HepG2 (cell line): ENCODE measurements at regions not wholly inside any gene's neighbourhood (a gene's known extent, or its start where the extent isn't known, plus 50 kb on each side); places are given as distances from the start of the nearest gene placed in this dataset.

Experiments
- ATAC-seq: fragments of 200-7000 bp; cut with Tn5 transposase; 3 replicates; pipeline ENCODE4 v1.9.1; 2020; ENCODE audit warnings: mild to moderate bottlenecking, moderate library complexity
- BruUV-seq: library from RNA; stranded (reverse); fragments of 400-500 nt; replicated peaks from 2 replicates; lab custom pipeline; 2021; lab: Mats Ljungman, UMichigan
- CTCF ChIA-PET: fragments of 300-600 bp; formaldehyde crosslinking; extraction: SDS; loops from one replicate; lab custom pipeline; 2021; ENCODE audit warnings: low total read pairs, inconsistent platforms, low intra/inter-chr PET ratio; lab: Yijun Ruan, JAX
- POLR2A ChIA-PET: fragments of 350-600 bp; sonication (Branson Sonifier 250); formaldehyde crosslinking; loops from one replicate; lab custom pipeline; 2020; ENCODE audit warnings: antibody characterized with exemption, inconsistent platforms; lab: Yijun Ruan, JAX
- DNase-seq: peaks from one replicate; pipeline ENCODE4 v3.0.0-alpha.2; 2015; ENCODE audit warnings: low spot score
- FAIRE-seq: peaks from 3 replicates; lab custom pipeline; 2011; peaks lifted over from hg19 to GRCh38; lab: Jason Lieb, UNC
- H2AFZ ChIP-seq: one replicate; pipeline ENCODE4 v1.6.1; 2011; ENCODE audit warnings: low read length, inconsistent platforms
- H3K27ac ChIP-seq: fragments of 300-600 bp; 3 replicates; pipeline ENCODE4 v1.8.0; 2011; ENCODE audit warnings: mixed run types, mild to moderate bottlenecking, mixed read lengths, low read length, inconsistent platforms; ENCODE audit not compliant: insufficient read depth; ENCODE audit errors: extremely low read length
- H3K27me3 ChIP-seq, 2 experiments: fragments of 200-600 bp in 1 of 2; 2 replicates in 1 of 2; 3 replicates in 1 of 2; pipeline versions ENCODE4 v1.6.0 to v1.8.0; 2011; ENCODE audit warnings: low read length in 2 of 2, mild to moderate bottlenecking in 2 of 2, moderate library complexity in 2 of 2, inconsistent platforms in 1 of 2; ENCODE audit not compliant: insufficient read depth in 2 of 2, control insufficient read depth in 1 of 2
- H3K36me3 ChIP-seq, 2 experiments: fragments of 200-600 bp in 1 of 2; replicated peaks in 1 of 2; 2 replicates in 1 of 2; 3 replicates in 1 of 2; pipeline versions ENCODE4 v1.5.1 to v1.8.0; 2011; ENCODE audit warnings: low read length in 2 of 2, inconsistent platforms in 1 of 2; ENCODE audit not compliant: insufficient read depth in 2 of 2, control insufficient read depth in 1 of 2
- H3K4me1 ChIP-seq: 2 replicates; pipeline ENCODE4 v1.5.1; 2012; ENCODE audit warnings: low read length, inconsistent platforms; ENCODE audit not compliant: insufficient read depth
- H3K4me2 ChIP-seq: 2 replicates; pipeline ENCODE4 v1.6.0; 2011; ENCODE audit warnings: low read depth, low read length, inconsistent platforms
- H3K4me3 ChIP-seq, 3 experiments: fragments of 200-600 bp in 1 of 3; sonication (generic), shearing (Covaris generic) in 1 of 3; replicated peaks in 1 of 3; 2 replicates each; pipeline ENCODE4 v1.5.1; 2011 to 2016; ENCODE audit warnings: low read length in 3 of 3, inconsistent platforms in 2 of 3, low read depth in 2 of 3, mild to moderate bottlenecking in 2 of 3, control low read depth in 1 of 3, mixed read lengths in 1 of 3; ENCODE audit not compliant: insufficient read depth in 1 of 3
- H3K79me2 ChIP-seq: one replicate; pipeline ENCODE4 v1.6.1; 2011; ENCODE audit warnings: low read length, inconsistent platforms; ENCODE audit not compliant: insufficient read depth
- H3K9ac ChIP-seq: 2 replicates; pipeline ENCODE4 v1.6.0; 2011; ENCODE audit warnings: mild to moderate bottlenecking, low read depth, low read length, inconsistent platforms; ENCODE audit not compliant: insufficient read depth
- H3K9me3 ChIP-seq: 2 replicates; pipeline ENCODE4 v1.5.1; 2012; ENCODE audit warnings: mild to moderate bottlenecking, low read length
- H4K20me1 ChIP-seq: 2 replicates; pipeline ENCODE4 v1.6.0; 2011; ENCODE audit warnings: inconsistent platforms, mild to moderate bottlenecking, low read length, moderate library complexity; ENCODE audit not compliant: insufficient read depth
- BHLHE40 ChIP-seq: IDR thresholded peaks from 2 replicates; pipeline ENCODE4 v1.6.1; 2011; ENCODE audit warnings: low read length, improper control_type of control experiment
- ELF1 ChIP-seq: sonication (generic); formaldehyde crosslinking; IDR thresholded peaks from 2 replicates; pipeline ENCODE4 v1.4.0; 2020; ENCODE audit warnings: missing genetic modification reagents
- KDM1A ChIP-seq: IDR thresholded peaks from 2 replicates; pipeline ENCODE4 v1.6.1; 2016; ENCODE audit warnings: missing compliant biosample characterization
- KDM4B ChIP-seq: sonication (generic); formaldehyde crosslinking; IDR thresholded peaks from 2 replicates; pipeline ENCODE4 v1.4.0; 2020; ENCODE audit warnings: missing genetic modification reagents
- NFATC3 ChIP-seq: sonication (generic); formaldehyde crosslinking; IDR thresholded peaks from 2 replicates; pipeline ENCODE4 v1.5.1; 2020; ENCODE audit warnings: mild to moderate bottlenecking, missing genetic modification reagents
- PPARG ChIP-seq: conservative IDR thresholded peaks from 2 replicates; pipeline ENCODE4 v1.6.1; 2016; ENCODE audit warnings: missing biosample characterization, missing genetic modification reagents
- ZBTB7B ChIP-seq: sonication (generic); formaldehyde crosslinking; IDR thresholded peaks from 2 replicates; pipeline ENCODE4 v1.4.0; 2020; ENCODE audit warnings: missing genetic modification reagents
- ZFP36 ChIP-seq: fragments of 150-350 bp; IDR thresholded peaks from 2 replicates; pipeline ENCODE4 v1.6.1; 2018; ENCODE audit warnings: borderline replicate concordance, low read length, low read depth; ENCODE audit not compliant: partially characterized antibody
- ZNF343 ChIP-seq: sonication (generic); formaldehyde crosslinking; IDR thresholded peaks from 2 replicates; pipeline ENCODE4 v1.4.0; 2020; ENCODE audit warnings: mild to moderate bottlenecking, missing genetic modification reagents
- ZNF446 ChIP-seq: sonication (generic); formaldehyde crosslinking; IDR thresholded peaks from 2 replicates; pipeline ENCODE4 v1.5.0; 2020; ENCODE audit warnings: mild to moderate bottlenecking, missing genetic modification reagents
- ZNF550 ChIP-seq: sonication (generic); formaldehyde crosslinking; IDR thresholded peaks from 2 replicates; pipeline ENCODE4 v1.4.0; 2020; ENCODE audit warnings: mild to moderate bottlenecking, missing genetic modification reagents, borderline replicate concordance
- ZNF619 ChIP-seq: sonication (generic); formaldehyde crosslinking; IDR thresholded peaks from 2 replicates; pipeline ENCODE4 v1.4.0; 2020; ENCODE audit warnings: mild to moderate bottlenecking, missing genetic modification reagents
- ZNF746 ChIP-seq: sonication (generic); formaldehyde crosslinking; IDR thresholded peaks from 2 replicates; pipeline ENCODE4 v1.8.0; 2022; ENCODE audit warnings: mild to moderate bottlenecking, missing genetic modification reagents
- WGBS: methylation state at CpG from one replicate; pipeline ENCODE4 v1.1.6; 2017; ENCODE audit warnings: low lambda C conversion rate; 5-methylcytosine and 5-hydroxymethylcytosine counted together
- in situ Hi-C: cut with HindIII; loops from 2 replicates; pipeline ENCODE4 v1.10.0; 2017; ENCODE audit warnings: low pct_unique_long_range_greater_than_20kb; ENCODE audit not compliant: extremely low pct_ligation_motif_present
- intact Hi-C: fragments of 100-400 bp; cut with micrococcal nuclease; formaldehyde crosslinking; loops from one replicate; pipeline ENCODE4 v1.10.0; 2022; ENCODE audit not compliant: unreplicated experiment
- TF ChIP-seq, protein P1 (sequence below): sonication (generic); formaldehyde crosslinking; IDR thresholded peaks from 2 replicates; pipeline ENCODE4 v1.4.0; 2020; ENCODE audit warnings: missing genetic modification reagents, mild to moderate bottlenecking, borderline replicate concordance
- TF ChIP-seq, protein P2 (sequence below): sonication (generic); formaldehyde crosslinking; IDR thresholded peaks from 2 replicates; pipeline ENCODE4 v1.9.0; 2021; ENCODE audit warnings: missing genetic modification reagents, mild to moderate bottlenecking, borderline replicate concordance

DNA sequence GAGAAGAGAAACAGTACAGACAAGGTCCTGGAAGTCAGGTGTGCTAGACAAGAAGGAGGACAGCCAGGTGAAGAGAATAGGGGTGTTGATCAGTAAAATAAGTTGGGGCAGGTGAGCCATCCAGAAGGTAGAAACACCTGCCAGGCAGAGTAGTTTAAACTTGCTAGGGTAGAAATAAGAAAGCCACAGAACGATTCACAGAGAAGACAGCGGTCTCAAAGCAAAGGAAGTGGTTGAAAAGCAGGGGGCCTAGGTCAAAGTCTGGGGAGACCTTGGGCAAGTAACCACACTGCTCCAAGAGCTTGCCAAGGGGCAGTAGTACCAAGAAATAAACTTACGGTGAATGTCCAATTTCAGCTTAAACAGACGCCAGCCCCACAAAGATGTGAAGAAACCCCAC, 116.6 kb upstream of the PROX1 start:
- no peaks in the 10 kb centered on the region for H3K79me2 ChIP-seq
- no peak overlapping the region for H2AFZ ChIP-seq
- FAIRE-seq = no peak
- no peak overlapping the region for H3K27ac ChIP-seq
- in situ Hi-C loops = no loop called here
- WGBS = 89% methylated on average over 3 of the region's 4 CpGs
- CTCF ChIA-PET = no interaction called here
- intact Hi-C loops = no loop called here
- H3K4me2 ChIP-seq = no peak overlapping the region
- no peak for TF ChIP-seq ZNF446 (CRISPR knock-in tag)
- no peak for TF ChIP-seq PPARG (CRISPR knock-in tag)
- TF ChIP-seq NFATC3 = no peak
- TF ChIP-seq ELF1 = no peak
- no peak for TF ChIP-seq ZNF619 (CRISPR knock-in tag)
- TF ChIP-seq ZNF746 (CRISPR knock-in tag) = no peak
- no peak for TF ChIP-seq ZNF550 (CRISPR knock-in tag)
- no peak for TF ChIP-seq ZFP36
- TF ChIP-seq KDM1A (CRISPR knock-in tag) = no peak
- TF ChIP-seq, protein P1, sequence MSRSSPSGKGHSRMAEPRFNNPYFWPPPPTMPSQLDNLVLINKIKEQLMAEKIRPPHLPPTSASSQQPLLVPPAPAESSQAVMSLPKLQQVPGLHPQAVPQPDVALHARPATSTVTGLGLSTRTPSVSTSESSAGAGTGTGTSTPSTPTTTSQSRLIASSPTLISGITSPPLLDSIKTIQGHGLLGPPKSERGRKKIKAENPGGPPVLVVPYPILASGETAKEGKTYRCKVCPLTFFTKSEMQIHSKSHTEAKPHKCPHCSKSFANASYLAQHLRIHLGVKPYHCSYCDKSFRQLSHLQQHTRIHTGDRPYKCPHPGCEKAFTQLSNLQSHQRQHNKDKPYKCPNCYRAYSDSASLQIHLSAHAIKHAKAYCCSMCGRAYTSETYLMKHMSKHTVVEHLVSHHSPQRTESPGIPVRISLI (CRISPR knock-in tag) = no peak
- TF ChIP-seq KDM4B (CRISPR knock-in tag) = no peak
- TF ChIP-seq, protein P2, sequence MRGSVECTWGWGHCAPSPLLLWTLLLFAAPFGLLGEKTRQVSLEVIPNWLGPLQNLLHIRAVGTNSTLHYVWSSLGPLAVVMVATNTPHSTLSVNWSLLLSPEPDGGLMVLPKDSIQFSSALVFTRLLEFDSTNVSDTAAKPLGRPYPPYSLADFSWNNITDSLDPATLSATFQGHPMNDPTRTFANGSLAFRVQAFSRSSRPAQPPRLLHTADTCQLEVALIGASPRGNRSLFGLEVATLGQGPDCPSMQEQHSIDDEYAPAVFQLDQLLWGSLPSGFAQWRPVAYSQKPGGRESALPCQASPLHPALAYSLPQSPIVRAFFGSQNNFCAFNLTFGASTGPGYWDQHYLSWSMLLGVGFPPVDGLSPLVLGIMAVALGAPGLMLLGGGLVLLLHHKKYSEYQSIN (CRISPR knock-in tag) = no peak
- no peak for TF ChIP-seq ZBTB7B
- TF ChIP-seq BHLHE40 = no peak
- TF ChIP-seq ZNF343 (CRISPR knock-in tag) = no peak
- DNase-seq = no peak
- H3K4me1 ChIP-seq = 0 out of 2 replicates have a peak, but pooled peaks cover 5% of the 10 kb centered on the region
- no peaks in the 10 kb centered on the region for H3K9me3 ChIP-seq
- POLR2A ChIA-PET = no interaction called here
- no peaks in the 10 kb centered on the region for H3K36me3 ChIP-seq
- no peak for ATAC-seq
- no peaks in the 10 kb centered on the region for H4K20me1 ChIP-seq
- no peak overlapping the region for H3K4me3 ChIP-seq
- BruUV-seq = no TSS peak
- no peaks in the 10 kb centered on the region for H3K27me3 ChIP-seq
- H3K9ac ChIP-seq = no peak overlapping the region
